Caco-2 (cell line): ENCODE measurements at regions not wholly inside any gene's neighbourhood (a gene's known extent, or its start where the extent isn't known, plus 50 kb on each side); places are given as distances from the start of the nearest gene placed in this dataset.

ENCODE experiments used
- BruUV-seq: library from RNA; stranded (reverse); fragments of 400-500 nt; replicated peaks from 2 replicates; lab custom pipeline; 2021; lab: Mats Ljungman, UMichigan
- CTCF ChIA-PET: fragments of 300-600 bp; sonication (Branson Sonifier 250); formaldehyde crosslinking; loops from one replicate; lab custom pipeline; 2022; ENCODE audit warnings: antibody characterized with exemption; lab: Charles Lee
- POLR2A ChIA-PET: fragments of 300-600 bp; sonication (Branson Sonifier 250); formaldehyde crosslinking; loops from one replicate; lab custom pipeline; 2022; ENCODE audit warnings: antibody characterized with exemption; lab: Charles Lee
- DNase-seq, 2 experiments: peaks; one replicate each; pipeline versions ENCODE4 v3.0.0 to v3.0.0-alpha.2; 2020 to 2022
- H3K27me3 ChIP-seq: replicated peaks from 2 replicates; pipeline ENCODE4 v1.6.0; 2011; ENCODE audit warnings: low read length; ENCODE audit not compliant: control insufficient read depth, insufficient read depth
- H3K36me3 ChIP-seq: 2 replicates; pipeline ENCODE4 v1.5.1; 2011; ENCODE audit warnings: low read length; ENCODE audit not compliant: control insufficient read depth, insufficient read depth
- H3K4me1 ChIP-seq: fragments of 250-450 bp; sonication (Bioruptor Pico); 2 replicates; pipeline ENCODE4 v1.5.1; 2020; ENCODE audit warnings: mild to moderate bottlenecking
- H3K4me3 ChIP-seq: 2 replicates; pipeline ENCODE4 v1.5.1; 2011; ENCODE audit warnings: low read depth, mild to moderate bottlenecking, control low read depth, low read length
- H3K9me3 ChIP-seq: fragments of 250-450 bp; sonication (Bioruptor Pico); 2 replicates; pipeline ENCODE4 v1.5.1; 2020; ENCODE audit warnings: mild to moderate bottlenecking, moderate library complexity
- H3K27ac Mint-ChIP-seq: one replicate; pipeline ENCODE4 v1.8.0; 2022; ENCODE audit warnings: mixed read lengths; ENCODE audit not compliant: unreplicated experiment
- H3K27me3 Mint-ChIP-seq: one replicate; pipeline ENCODE4 v1.8.0; 2022; ENCODE audit warnings: mixed read lengths; ENCODE audit not compliant: insufficient read depth, unreplicated experiment
- H3K36me3 Mint-ChIP-seq: one replicate; pipeline ENCODE4 v1.8.0; 2022; ENCODE audit warnings: mild to moderate bottlenecking, mixed read lengths; ENCODE audit not compliant: insufficient read depth, unreplicated experiment
- H3K4me1 Mint-ChIP-seq: one replicate; pipeline ENCODE4 v1.8.0; 2022; ENCODE audit warnings: low read depth, mixed read lengths; ENCODE audit not compliant: unreplicated experiment
- H3K4me3 Mint-ChIP-seq: one replicate; pipeline ENCODE4 v1.8.0; 2022; ENCODE audit warnings: mild to moderate bottlenecking, moderate library complexity, mixed read lengths; ENCODE audit not compliant: unreplicated experiment
- H3K9me3 Mint-ChIP-seq: one replicate; pipeline ENCODE4 v1.8.0; 2022; ENCODE audit warnings: mixed read lengths; ENCODE audit not compliant: unreplicated experiment
- intact Hi-C: fragments of 100-400 bp; cut with micrococcal nuclease; formaldehyde crosslinking; loops from one replicate; pipeline ENCODE4 v1.10.0; 2022; ENCODE audit not compliant: unreplicated experiment
- TF ChIP-seq, protein P1 (sequence below), 2 experiments: fragments of 200-600 bp in 1 of 2; IDR thresholded peaks; 1 replicate in 1 of 2; 2 replicates in 1 of 2; pipeline versions ENCODE4 v1.5.1 to v1.8.0; 2011 to 2022; ENCODE audit warnings: antibody characterized with exemption in 1 of 2, control low read depth in 1 of 2, inconsistent platforms in 1 of 2, low read depth in 1 of 2, low read length in 1 of 2, mild to moderate bottlenecking in 1 of 2, moderate library complexity in 1 of 2; ENCODE audit not compliant: insufficient read depth in 1 of 2, severe bottlenecking in 1 of 2, unreplicated experiment in 1 of 2

DNA sequence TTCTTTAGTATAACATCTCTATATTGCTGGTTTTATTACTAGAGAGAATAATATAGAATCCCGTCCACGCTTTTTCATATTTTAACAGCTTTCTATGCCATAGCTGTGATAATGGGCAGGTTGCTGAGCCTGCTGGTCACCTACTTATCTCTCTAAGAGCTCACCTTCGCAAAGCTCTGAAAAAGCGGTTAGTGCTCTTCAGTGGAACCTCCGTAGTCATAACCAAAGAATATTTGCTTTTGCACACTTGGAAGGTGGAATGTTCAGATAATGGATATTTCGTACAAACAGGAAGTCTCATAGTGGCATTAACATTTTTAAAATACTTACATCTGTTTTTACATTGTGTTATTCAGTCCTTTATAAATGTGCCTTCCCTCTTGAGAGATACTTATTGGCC is 388.9 kb upstream of the ANO3 start:
- Mint-ChIP-seq H3K27me3 (no peaks in the 10 kb centered on the region), H3K27ac (no peak overlapping the region), H3K36me3 (no peaks in the 10 kb centered on the region), H3K4me1 (no peaks in the 10 kb centered on the region), H3K4me3 (no peak overlapping the region), H3K9me3 (no peaks in the 10 kb centered on the region)
- TF ChIP-seq, protein P1, sequence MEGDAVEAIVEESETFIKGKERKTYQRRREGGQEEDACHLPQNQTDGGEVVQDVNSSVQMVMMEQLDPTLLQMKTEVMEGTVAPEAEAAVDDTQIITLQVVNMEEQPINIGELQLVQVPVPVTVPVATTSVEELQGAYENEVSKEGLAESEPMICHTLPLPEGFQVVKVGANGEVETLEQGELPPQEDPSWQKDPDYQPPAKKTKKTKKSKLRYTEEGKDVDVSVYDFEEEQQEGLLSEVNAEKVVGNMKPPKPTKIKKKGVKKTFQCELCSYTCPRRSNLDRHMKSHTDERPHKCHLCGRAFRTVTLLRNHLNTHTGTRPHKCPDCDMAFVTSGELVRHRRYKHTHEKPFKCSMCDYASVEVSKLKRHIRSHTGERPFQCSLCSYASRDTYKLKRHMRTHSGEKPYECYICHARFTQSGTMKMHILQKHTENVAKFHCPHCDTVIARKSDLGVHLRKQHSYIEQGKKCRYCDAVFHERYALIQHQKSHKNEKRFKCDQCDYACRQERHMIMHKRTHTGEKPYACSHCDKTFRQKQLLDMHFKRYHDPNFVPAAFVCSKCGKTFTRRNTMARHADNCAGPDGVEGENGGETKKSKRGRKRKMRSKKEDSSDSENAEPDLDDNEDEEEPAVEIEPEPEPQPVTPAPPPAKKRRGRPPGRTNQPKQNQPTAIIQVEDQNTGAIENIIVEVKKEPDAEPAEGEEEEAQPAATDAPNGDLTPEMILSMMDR (IDR thresholded peaks at IDR 0.05; ENCODE audit: insufficient read depth in 1 of 2, low read depth in 1 of 2, low read length in 1 of 2, severe bottlenecking in 1 of 2, unreplicated experiment in 1 of 2): no peak
- Histone ChIP-seq H3K27me3 (no peaks in the 10 kb centered on the region), H3K9me3 (no peaks in the 10 kb centered on the region), H3K4me3 (no peak overlapping the region), H3K36me3 (no peaks in the 10 kb centered on the region), H3K4me1 (no peaks in the 10 kb centered on the region)
- DNase-seq: no peak
- intact Hi-C loops: no loop called here
- ChIA-PET POLR2A (no interaction called here), CTCF (no interaction called here)
- no TSS peak for BruUV-seq

DNA sequence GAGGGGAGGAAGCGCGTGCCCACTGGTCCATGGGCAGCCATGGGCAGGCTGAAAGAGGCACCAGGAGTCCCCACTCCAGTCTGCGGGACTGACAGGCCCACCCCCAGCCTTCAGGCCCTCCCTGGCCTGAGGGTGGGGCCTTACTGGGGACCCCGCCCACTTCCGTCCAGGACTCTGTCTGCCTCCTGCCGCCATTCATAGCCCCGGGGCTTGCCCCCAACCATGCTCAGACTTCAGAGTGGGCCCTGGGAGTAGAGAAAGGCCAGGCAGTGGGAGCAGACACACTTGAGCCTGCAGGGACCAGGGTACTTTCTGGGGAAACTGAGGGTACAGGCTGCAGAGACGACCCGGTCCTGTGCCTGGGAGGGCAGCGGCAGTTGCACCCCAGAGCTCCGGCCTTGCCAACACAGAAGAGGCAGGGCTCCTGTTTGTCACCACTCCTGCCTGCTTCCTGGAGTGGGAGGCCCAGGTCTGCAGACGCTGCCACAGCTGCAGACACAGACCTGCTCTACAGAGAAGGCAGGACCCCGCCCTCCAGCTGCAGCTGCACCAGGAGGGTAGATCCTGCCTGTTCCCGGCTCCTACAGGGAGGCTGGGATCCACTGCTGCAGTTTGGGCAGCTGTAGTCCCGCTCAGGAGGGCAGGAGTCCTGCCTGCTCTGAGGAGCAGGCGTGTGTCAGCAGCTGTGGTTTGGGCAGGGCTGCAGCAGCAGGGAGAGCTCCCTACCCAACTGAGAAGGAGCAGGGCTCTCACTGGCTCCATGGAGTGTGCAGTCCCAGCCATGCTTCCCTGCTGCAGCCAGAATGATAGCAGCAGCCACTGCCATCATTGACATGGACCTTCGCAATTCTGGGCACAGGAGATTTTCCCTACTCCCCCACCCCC is 387.9 kb upstream of the ANO3 start:
- no peak for DNase-seq
- no peaks in the 10 kb centered on the region for H3K27me3 Mint-ChIP-seq
- H3K9me3 ChIP-seq: no peaks in the 10 kb centered on the region
- intact Hi-C loops: no loop called here
- H3K9me3 Mint-ChIP-seq: no peaks in the 10 kb centered on the region
- BruUV-seq: no TSS peak
- H3K4me1 Mint-ChIP-seq: no peaks in the 10 kb centered on the region
- H3K4me1 ChIP-seq: no peaks in the 10 kb centered on the region
- H3K4me3 Mint-ChIP-seq: no peak overlapping the region
- H3K27ac Mint-ChIP-seq: no peak overlapping the region
- H3K4me3 ChIP-seq: no peak overlapping the region
- ChIA-PET CTCF (no interaction called here), POLR2A (no interaction called here)
- H3K27me3 ChIP-seq: no peaks in the 10 kb centered on the region
- H3K36me3 Mint-ChIP-seq: no peaks in the 10 kb centered on the region
- TF ChIP-seq, protein P1 (IDR thresholded peaks at IDR 0.05; ENCODE audit: insufficient read depth in 1 of 2, low read depth in 1 of 2, low read length in 1 of 2, severe bottlenecking in 1 of 2, unreplicated experiment in 1 of 2): no peak
- H3K36me3 ChIP-seq: no peaks in the 10 kb centered on the region

DNA sequence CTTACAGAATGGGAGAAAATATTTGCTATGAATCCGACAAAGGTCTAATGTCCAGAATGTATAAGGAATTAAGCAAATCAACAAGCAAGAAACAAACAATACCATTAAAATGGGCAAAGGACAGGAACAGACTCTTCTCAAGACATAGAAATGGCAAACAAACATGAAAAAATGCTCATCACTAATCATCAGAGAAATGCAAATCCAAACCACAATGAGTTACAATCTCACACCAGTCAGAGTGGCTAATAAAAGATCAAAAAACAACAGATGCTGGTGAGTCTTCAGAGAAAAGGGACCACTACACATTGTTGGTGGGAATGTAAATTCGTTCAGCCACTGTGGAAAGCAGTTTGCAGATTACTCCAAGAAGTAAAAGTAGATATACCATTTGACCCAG is 382.0 kb upstream of the ANO3 start:
- POLR2A ChIA-PET: no interaction called here
- peaks cover 5% of the 10 kb centered on the region; the same call in 1 of the 2 replicates for H3K9me3 ChIP-seq
- no TSS peak for BruUV-seq
- TF ChIP-seq, protein P1 (IDR thresholded peaks at IDR 0.05; ENCODE audit: insufficient read depth in 1 of 2, low read depth in 1 of 2, low read length in 1 of 2, severe bottlenecking in 1 of 2, unreplicated experiment in 1 of 2): no peak
- H3K4me1 ChIP-seq: no peaks in the 10 kb centered on the region
- H3K27me3 ChIP-seq: no peaks in the 10 kb centered on the region
- Mint-ChIP-seq H3K9me3 (no peaks in the 10 kb centered on the region), H3K4me1 (no peaks in the 10 kb centered on the region), H3K27ac (no peak overlapping the region), H3K27me3 (no peaks in the 10 kb centered on the region), H3K36me3 (no peaks in the 10 kb centered on the region), H3K4me3 (no peak overlapping the region)
- DNase-seq: no peak
- CTCF ChIA-PET: no interaction called here
- H3K4me3 ChIP-seq: no peak overlapping the region
- H3K36me3 ChIP-seq: no peaks in the 10 kb centered on the region
- intact Hi-C loops: no loop called here
